Neural cell (in vitro differentiated cells): ENCODE measurements at regions not wholly inside any gene's neighbourhood (a gene's known extent, or its start where the extent isn't known, plus 50 kb on each side); places are given as distances from the start of the nearest gene placed in this dataset.

ENCODE experiments used
- H2AFZ ChIP-seq: fragments of 200-600, 300-800 bp; sonication (generic), shearing (Covaris generic); 2 replicates; pipeline ENCODE4 v1.6.0; 2014; ENCODE audit warnings: low read depth, mild to moderate bottlenecking, antibody characterized with exemption, low read length, moderate library complexity
- H3F3A ChIP-seq: fragments of 200-600 bp; shearing (Covaris generic); 2 replicates; pipeline ENCODE4 v1.6.1; 2016; ENCODE audit warnings: mild to moderate bottlenecking, moderate library complexity, mixed read lengths, antibody characterized with exemption, low read length; ENCODE audit not compliant: insufficient read depth, poor library complexity, severe bottlenecking
- H3K27ac ChIP-seq: fragments of 200-600, 300-800 bp; sonication (generic), shearing (Covaris generic); 2 replicates; pipeline ENCODE4 v1.5.1; 2014; ENCODE audit warnings: mild to moderate bottlenecking, low read length, moderate library complexity
- H3K27me3 ChIP-seq: fragments of 300-800, 200-600 bp; sonication (generic), shearing (Covaris generic); 2 replicates; pipeline ENCODE4 v1.6.0; 2014; ENCODE audit warnings: mild to moderate bottlenecking, low read depth, low read length, moderate library complexity; ENCODE audit not compliant: insufficient read depth
- H3K36me3 ChIP-seq: fragments of 300-800, 200-600 bp; sonication (generic), shearing (Covaris generic); 2 replicates; pipeline ENCODE4 v1.5.1; 2014; ENCODE audit warnings: mild to moderate bottlenecking, antibody characterized with exemption, low read length, moderate library complexity; ENCODE audit not compliant: insufficient read depth
- H3K4me2 ChIP-seq: fragments of 300-800, 200-600 bp; sonication (generic), shearing (Covaris generic); 2 replicates; pipeline ENCODE4 v1.6.0; 2014; ENCODE audit warnings: mild to moderate bottlenecking, low read length
- H3K4me3 ChIP-seq: fragments of 300-800, 200-600 bp; sonication (generic), shearing (Covaris generic); 2 replicates; pipeline ENCODE4 v1.5.1; 2014; ENCODE audit warnings: mild to moderate bottlenecking, low read length, moderate library complexity
- H3K79me2 ChIP-seq: fragments of 200-600 bp; shearing (Covaris generic); replicated peaks from 2 replicates; pipeline ENCODE4 v1.6.0; 2014; ENCODE audit warnings: mild to moderate bottlenecking, low read length, moderate library complexity; ENCODE audit not compliant: insufficient read depth
- H3K9ac ChIP-seq: fragments of 300-800, 200-600 bp; sonication (generic), shearing (Covaris generic); 2 replicates; pipeline ENCODE4 v1.6.1; 2016; ENCODE audit warnings: mild to moderate bottlenecking, low read length, mixed read lengths
- H3K9me2 ChIP-seq: fragments of 200-600 bp; shearing (Covaris generic); 2 replicates; pipeline ENCODE4 v1.6.1; 2016; ENCODE audit warnings: mild to moderate bottlenecking, low read length, mixed read lengths; ENCODE audit not compliant: insufficient read depth
- H3K9me3 ChIP-seq: fragments of 200-600, 300-800 bp; sonication (generic), shearing (Covaris generic); 2 replicates; pipeline ENCODE4 v1.6.1; 2016; ENCODE audit warnings: mild to moderate bottlenecking, mixed run types, low read length, moderate library complexity, mixed read lengths
- H4K20me1 ChIP-seq: fragments of 200-600 bp; shearing (Covaris generic); 2 replicates; pipeline ENCODE4 v1.6.1; 2016; ENCODE audit warnings: mild to moderate bottlenecking, mixed run types; ENCODE audit not compliant: insufficient read depth
- EP300 ChIP-seq: fragments of 450-650 bp; conservative IDR thresholded peaks from 2 replicates; pipeline ENCODE4 v1.6.1; 2014; ENCODE audit warnings: antibody characterized with exemption, mild to moderate bottlenecking, moderate library complexity; ENCODE audit not compliant: poor library complexity, severe bottlenecking
- EZH2 ChIP-seq: fragments of 200-600, 300-800 bp; shearing (Covaris generic), sonication (generic); IDR thresholded peaks from 2 replicates; pipeline ENCODE4 v1.6.1; 2014; ENCODE audit warnings: antibody characterized with exemption, low read length, borderline replicate concordance, mild to moderate bottlenecking; ENCODE audit not compliant: insufficient read depth, poor library complexity, severe bottlenecking
- MXI1 ChIP-seq: fragments of 450-650 bp; conservative IDR thresholded peaks from 2 replicates; pipeline ENCODE4 v1.6.1; 2014; ENCODE audit warnings: antibody characterized with exemption, mild to moderate bottlenecking; ENCODE audit not compliant: poor library complexity, severe bottlenecking
- POLR2AphosphoS5 ChIP-seq: IDR thresholded peaks from 2 replicates; pipeline ENCODE4 v1.6.1; 2012
- RAD21 ChIP-seq: fragments of 450-650 bp; conservative IDR thresholded peaks from 2 replicates; pipeline ENCODE4 v1.6.1; 2014; ENCODE audit warnings: antibody characterized with exemption, mild to moderate bottlenecking, moderate library complexity
- REST ChIP-seq: IDR thresholded peaks from 2 replicates; pipeline ENCODE4 v1.6.1; 2012; ENCODE audit warnings: borderline replicate concordance
- SMC3 ChIP-seq: fragments of 450-650 bp; conservative IDR thresholded peaks from 2 replicates; pipeline ENCODE4 v1.6.1; 2014; ENCODE audit warnings: antibody characterized with exemption, mild to moderate bottlenecking, moderate library complexity; ENCODE audit not compliant: poor library complexity
- TAF1 ChIP-seq: IDR thresholded peaks from 2 replicates; pipeline ENCODE4 v1.6.1; 2012; ENCODE audit warnings: low read depth
- TF ChIP-seq, protein P1 (sequence below): fragments of 450-650 bp; IDR thresholded peaks from 2 replicates; pipeline ENCODE4 v1.5.1; 2014; ENCODE audit warnings: antibody characterized with exemption, mild to moderate bottlenecking, moderate library complexity; ENCODE audit not compliant: poor library complexity, severe bottlenecking

- H3K4me3 ChIP-seq: no peak overlapping the region
- H3K4me2 ChIP-seq: no peak overlapping the region
- no peak overlapping the region for H3K27ac ChIP-seq
- H3K9me2 ChIP-seq: no peaks in the 10 kb centered on the region
- no peaks in the 10 kb centered on the region for H3K79me2 ChIP-seq
- no peaks in the 10 kb centered on the region for H3K9me3 ChIP-seq
- no peak overlapping the region for H2AFZ ChIP-seq
- no peaks in the 10 kb centered on the region for H3K27me3 ChIP-seq
- no peaks in the 10 kb centered on the region for H3K36me3 ChIP-seq
- H3K9ac ChIP-seq: no peak overlapping the region
- H4K20me1 ChIP-seq: no peaks in the 10 kb centered on the region
- H3F3A ChIP-seq: no peaks in the 10 kb centered on the region
- TF ChIP-seq SMC3: no peak
- no peak for TF ChIP-seq EZH2
- no peak for TF ChIP-seq REST
- no peak for TF ChIP-seq MXI1
- TF ChIP-seq, protein P1, sequence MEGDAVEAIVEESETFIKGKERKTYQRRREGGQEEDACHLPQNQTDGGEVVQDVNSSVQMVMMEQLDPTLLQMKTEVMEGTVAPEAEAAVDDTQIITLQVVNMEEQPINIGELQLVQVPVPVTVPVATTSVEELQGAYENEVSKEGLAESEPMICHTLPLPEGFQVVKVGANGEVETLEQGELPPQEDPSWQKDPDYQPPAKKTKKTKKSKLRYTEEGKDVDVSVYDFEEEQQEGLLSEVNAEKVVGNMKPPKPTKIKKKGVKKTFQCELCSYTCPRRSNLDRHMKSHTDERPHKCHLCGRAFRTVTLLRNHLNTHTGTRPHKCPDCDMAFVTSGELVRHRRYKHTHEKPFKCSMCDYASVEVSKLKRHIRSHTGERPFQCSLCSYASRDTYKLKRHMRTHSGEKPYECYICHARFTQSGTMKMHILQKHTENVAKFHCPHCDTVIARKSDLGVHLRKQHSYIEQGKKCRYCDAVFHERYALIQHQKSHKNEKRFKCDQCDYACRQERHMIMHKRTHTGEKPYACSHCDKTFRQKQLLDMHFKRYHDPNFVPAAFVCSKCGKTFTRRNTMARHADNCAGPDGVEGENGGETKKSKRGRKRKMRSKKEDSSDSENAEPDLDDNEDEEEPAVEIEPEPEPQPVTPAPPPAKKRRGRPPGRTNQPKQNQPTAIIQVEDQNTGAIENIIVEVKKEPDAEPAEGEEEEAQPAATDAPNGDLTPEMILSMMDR: no peak
- TF ChIP-seq RAD21: no peak
- no peak for TF ChIP-seq EP300
- TF ChIP-seq POLR2AphosphoS5: no peak
- no peak for TF ChIP-seq TAF1
These were observed 290.5 kb upstream of the ZSWIM2 start for GRCh38 chr2:187139469-187139868.

DNA sequence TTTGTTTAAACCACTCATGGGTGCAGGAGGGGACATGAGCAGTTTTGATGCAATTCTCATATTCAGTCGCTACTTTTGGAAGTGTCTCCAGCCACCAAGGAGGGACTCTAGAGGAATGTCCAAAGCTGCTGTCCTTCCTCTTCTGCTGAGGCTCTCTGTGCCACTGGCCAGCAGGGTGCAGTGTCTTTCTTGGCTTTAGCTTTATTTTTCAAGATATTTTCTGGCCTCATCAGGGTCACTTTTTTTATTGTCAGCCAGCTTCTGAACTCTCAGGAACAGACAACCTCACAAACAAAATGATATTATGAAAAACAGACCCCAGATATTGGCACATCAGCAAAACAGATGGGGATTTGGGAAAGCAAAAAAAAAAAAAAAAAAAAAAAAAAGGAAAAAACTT, 289.3 kb upstream of the ZSWIM2 start:
- Histone ChIP-seq H3K4me3 (no peak overlapping the region), H3K36me3 (no peaks in the 10 kb centered on the region), H2AFZ (no peak overlapping the region), H3K4me2 (no peak overlapping the region), H3K9me2 (no peaks in the 10 kb centered on the region), H4K20me1 (no peaks in the 10 kb centered on the region), H3K79me2 (no peaks in the 10 kb centered on the region), H3K27ac (no peak overlapping the region), H3K9me3 (no peaks in the 10 kb centered on the region), H3K9ac (no peak overlapping the region), H3K27me3 (no peaks in the 10 kb centered on the region), H3F3A (no peaks in the 10 kb centered on the region)
- TF ChIP-seq EP300 (no peak), SMC3 (no peak), EZH2 (no peak), RAD21 (no peak), MXI1 (no peak), REST (no peak), POLR2AphosphoS5 (no peak), TAF1 (no peak)
- TF ChIP-seq, protein P1: no peak
